Skeletal muscle satellite cell (primary cell): ENCODE measurements at regions not wholly inside any gene's neighbourhood (a gene's known extent, or its start where the extent isn't known, plus 50 kb on each side); places are given as distances from the start of the nearest gene placed in this dataset.

ENCODE experiments used
- H3K27me3 ChIP-seq: 2 replicates; pipeline ENCODE4 v1.7.0; 2013; ENCODE audit warnings: low read length; ENCODE audit not compliant: control insufficient read depth, insufficient read depth
- H3K36me3 ChIP-seq: 2 replicates; pipeline ENCODE4 v1.7.0; 2013; ENCODE audit warnings: mild to moderate bottlenecking, control low read depth, low read length; ENCODE audit not compliant: insufficient read depth
- H3K4me1 ChIP-seq: 2 replicates; pipeline ENCODE4 v1.7.0; 2013; ENCODE audit warnings: low read length; ENCODE audit not compliant: control insufficient read depth, insufficient read depth
- H3K4me2 ChIP-seq: 2 replicates; pipeline ENCODE4 v1.7.0; 2013; ENCODE audit warnings: mild to moderate bottlenecking, low read length
- H3K4me3 ChIP-seq: 2 replicates; pipeline ENCODE4 v1.7.0; 2013; ENCODE audit warnings: low read length
- H3K9ac ChIP-seq: 2 replicates; pipeline ENCODE4 v1.7.0; 2013; ENCODE audit warnings: mild to moderate bottlenecking, low read depth, low read length, moderate library complexity
- H3K9me3 ChIP-seq: replicated peaks from 2 replicates; pipeline ENCODE4 v1.7.0; 2013; ENCODE audit warnings: mild to moderate bottlenecking, control low read depth, low read length

- no peak overlapping the region for H3K9ac ChIP-seq
- no peaks in the 10 kb centered on the region for H3K36me3 ChIP-seq
- H3K4me3 ChIP-seq = no peak overlapping the region
- no peak overlapping the region for H3K4me2 ChIP-seq
- no peaks in the 10 kb centered on the region for H3K27me3 ChIP-seq
- H3K9me3 ChIP-seq = no peaks in the 10 kb centered on the region
- H3K4me1 ChIP-seq = no peaks in the 10 kb centered on the region
These were observed 87.3 kb upstream of the IRX5 start for GRCh38 chr16:54843424-54843750.

GRCh38 chr16:54842743-54843423 is 87.8 kb upstream of the IRX5 start:
- no peaks in the 10 kb centered on the region for H3K4me1 ChIP-seq

GRCh38 chr16:54829691-54830090 is 101.0 kb upstream of the IRX5 start:
- no peak overlapping the region for H3K4me3 ChIP-seq
- no peak overlapping the region for H3K9ac ChIP-seq
- no peaks in the 10 kb centered on the region for H3K9me3 ChIP-seq
- no peaks in the 10 kb centered on the region for H3K27me3 ChIP-seq
- H3K4me2 ChIP-seq = no peak overlapping the region
- H3K4me1 ChIP-seq = no peaks in the 10 kb centered on the region
- no peaks in the 10 kb centered on the region for H3K36me3 ChIP-seq

More at GRCh38 chr16:54842743-54843423, 87.8 kb upstream of the IRX5 start:
- no peak overlapping the region for H3K4me3 ChIP-seq
- no peaks in the 10 kb centered on the region for H3K36me3 ChIP-seq
- H3K4me2 ChIP-seq = no peak overlapping the region
- peaks cover 4% of the 10 kb centered on the region for H3K27me3 ChIP-seq
- H3K9ac ChIP-seq = no peak overlapping the region
- no peaks in the 10 kb centered on the region for H3K9me3 ChIP-seq

- Histone ChIP-seq H3K27me3 (no peaks in the 10 kb centered on the region), H3K9ac (no peak overlapping the region), H3K4me1 (no peaks in the 10 kb centered on the region), H3K4me3 (no peak overlapping the region), H3K4me2 (no peak overlapping the region), H3K9me3 (no peaks in the 10 kb centered on the region), H3K36me3 (no peaks in the 10 kb centered on the region)
These were observed 107.8 kb upstream of the IRX5 start for GRCh38 chr16:54822892-54823291.

GRCh38 chr16:54822492-54822891 is 108.2 kb upstream of the IRX5 start:
- Histone ChIP-seq H3K9me3 (no peaks in the 10 kb centered on the region), H3K4me1 (no peaks in the 10 kb centered on the region), H3K9ac (no peak overlapping the region), H3K27me3 (no peaks in the 10 kb centered on the region), H3K4me3 (no peak overlapping the region), H3K36me3 (no peaks in the 10 kb centered on the region), H3K4me2 (no peak overlapping the region)

- Histone ChIP-seq H3K9ac (no peak overlapping the region), H3K4me3 (no peak overlapping the region), H3K4me1 (no peaks in the 10 kb centered on the region), H3K36me3 (no peaks in the 10 kb centered on the region), H3K4me2 (no peak overlapping the region), H3K9me3 (no peaks in the 10 kb centered on the region), H3K27me3 (no peaks in the 10 kb centered on the region)
These were observed 108.9 kb upstream of the IRX5 start for GRCh38 chr16:54821731-54822130.

GRCh38 chr16:54817940-54818574 is 112.6 kb upstream of the IRX5 start:
- no peaks in the 10 kb centered on the region for H3K4me1 ChIP-seq
- no peak overlapping the region for H3K4me2 ChIP-seq
- H3K9me3 ChIP-seq = no peaks in the 10 kb centered on the region
- no peak overlapping the region for H3K4me3 ChIP-seq
- H3K36me3 ChIP-seq = no peaks in the 10 kb centered on the region
- no peak overlapping the region for H3K9ac ChIP-seq
- H3K27me3 ChIP-seq = no peaks in the 10 kb centered on the region

- Histone ChIP-seq H3K4me3 (no peak overlapping the region), H3K9me3 (no peaks in the 10 kb centered on the region), H3K9ac (no peak overlapping the region), H3K4me1 (no peaks in the 10 kb centered on the region), H3K27me3 (no peaks in the 10 kb centered on the region), H3K36me3 (no peaks in the 10 kb centered on the region), H3K4me2 (no peak overlapping the region)
These were observed 113.2 kb upstream of the IRX5 start for GRCh38 chr16:54817432-54817831.

GRCh38 chr16:54816471-54816870 is 114.2 kb upstream of the IRX5 start:
- Histone ChIP-seq H3K9ac (no peak overlapping the region), H3K36me3 (no peaks in the 10 kb centered on the region), H3K4me2 (no peak overlapping the region), H3K9me3 (no peaks in the 10 kb centered on the region), H3K27me3 (no peaks in the 10 kb centered on the region), H3K4me3 (no peak overlapping the region), H3K4me1 (no peaks in the 10 kb centered on the region)

GRCh38 chr16:54815177-54815576 is 115.5 kb upstream of the IRX5 start:
- no peak overlapping the region for H3K4me3 ChIP-seq
- H3K9ac ChIP-seq = no peak overlapping the region
- no peaks in the 10 kb centered on the region for H3K4me1 ChIP-seq
- H3K27me3 ChIP-seq = no peaks in the 10 kb centered on the region
- H3K36me3 ChIP-seq = no peaks in the 10 kb centered on the region
- H3K4me2 ChIP-seq = no peak overlapping the region
- no peaks in the 10 kb centered on the region for H3K9me3 ChIP-seq

- H3K36me3 ChIP-seq = no peaks in the 10 kb centered on the region
- no peak overlapping the region for H3K4me2 ChIP-seq
- no peak overlapping the region for H3K4me3 ChIP-seq
- H3K27me3 ChIP-seq = no peaks in the 10 kb centered on the region
- no peaks in the 10 kb centered on the region for H3K9me3 ChIP-seq
- H3K9ac ChIP-seq = no peak overlapping the region
- no peaks in the 10 kb centered on the region for H3K4me1 ChIP-seq
These were observed 116.9 kb upstream of the IRX5 start for GRCh38 chr16:54813778-54814177.

- Histone ChIP-seq H3K9ac (no peak overlapping the region), H3K9me3 (no peaks in the 10 kb centered on the region), H3K36me3 (no peaks in the 10 kb centered on the region), H3K4me3 (no peak overlapping the region), H3K27me3 (no peaks in the 10 kb centered on the region), H3K4me2 (no peak overlapping the region), H3K4me1 (no peaks in the 10 kb centered on the region)
These were observed 118.4 kb upstream of the IRX5 start for GRCh38 chr16:54812229-54812628.
